Brain microvascular endothelial cell (primary cell): ENCODE measurements at regions not wholly inside any gene's neighbourhood (a gene's known extent, or its start where the extent isn't known, plus 50 kb on each side); places are given as distances from the start of the nearest gene placed in this dataset.
A peak's percentile ranks its signal among the peaks of the same experiment; 100 is the strongest.

Experiments used
- DNase-seq: peaks from one replicate; pipeline ENCODE4 v3.0.0-alpha.2; 2020
- H3K27ac ChIP-seq: fragments of 250-450 bp; sonication (Bioruptor Pico); 2 replicates; pipeline ENCODE4 v1.5.1; 2020; ENCODE audit warnings: mild to moderate bottlenecking, moderate library complexity
- H3K27me3 ChIP-seq: fragments of 250-450 bp; sonication (Bioruptor Pico); replicated peaks from 2 replicates; pipeline ENCODE4 v1.5.1; 2020; ENCODE audit warnings: mild to moderate bottlenecking
- H3K36me3 ChIP-seq: fragments of 250-450 bp; sonication (Bioruptor Pico); replicated peaks from 2 replicates; pipeline ENCODE4 v1.5.1; 2020; ENCODE audit warnings: mild to moderate bottlenecking
- H3K4me3 ChIP-seq: 2 replicates; pipeline ENCODE4 v1.5.1; 2011; ENCODE audit warnings: low read depth, mild to moderate bottlenecking, control low read depth, low read length, moderate library complexity
- CTCF ChIP-seq: IDR thresholded peaks from 2 replicates; pipeline ENCODE4 v1.5.1; 2011; ENCODE audit warnings: low read depth, mild to moderate bottlenecking, moderate library complexity, low read length, control low read depth, inconsistent platforms; ENCODE audit errors: missing control alignments
- in situ Hi-C: cut with HindIII; loops from 2 replicates; pipeline ENCODE4 v1.10.0; 2017; ENCODE audit warnings: low sequenced_read_pairs, low pct_ligation_motif_present

- Histone ChIP-seq H3K36me3 (no peaks in the 10 kb centered on the region), H3K27ac (no peak overlapping the region), H3K27me3 (no peaks in the 10 kb centered on the region), H3K4me3 (no peak overlapping the region)
- DNase-seq, result no peak
- no peak for TF ChIP-seq CTCF
- in situ Hi-C loops, result no loop called here
These were observed 156.3 kb upstream of the TMC3 start for GRCh38 chr15:81530271-81530691.

- DNase-seq, result no peak
- Histone ChIP-seq H3K27ac (no peak overlapping the region), H3K36me3 (no peaks in the 10 kb centered on the region), H3K27me3 (no peaks in the 10 kb centered on the region), H3K4me3 (no peak overlapping the region)
- TF ChIP-seq CTCF, result no peak
- in situ Hi-C loops, result no loop called here
These were observed 155.5 kb upstream of the TMC3 start for GRCh38 chr15:81529481-81529880.

- DNase-seq, result no peak
- no peak for TF ChIP-seq CTCF
- H3K36me3 ChIP-seq, result no peaks in the 10 kb centered on the region
- no peak overlapping the region for H3K4me3 ChIP-seq
- no peak overlapping the region for H3K27ac ChIP-seq
- H3K27me3 ChIP-seq, result no peaks in the 10 kb centered on the region
- in situ Hi-C loops, result no loop called here
These were observed 152.0 kb upstream of the TMC3 start for GRCh38 chr15:81526029-81526428.

GRCh38 chr15:81524496-81524895, 150.5 kb upstream of the TMC3 start:
- no peak for TF ChIP-seq CTCF
- no peaks in the 10 kb centered on the region for H3K27me3 ChIP-seq
- in situ Hi-C loops, result no loop called here

GRCh38 chr15:81523867-81524266, 149.9 kb upstream of the TMC3 start:
- in situ Hi-C loops, result no loop called here
- Histone ChIP-seq H3K36me3 (no peaks in the 10 kb centered on the region), H3K4me3 (no peak overlapping the region), H3K27me3 (no peaks in the 10 kb centered on the region), H3K27ac (no peak overlapping the region)
- TF ChIP-seq CTCF, result peak; percentile 15
- no peak for DNase-seq

More at GRCh38 chr15:81524496-81524895, 150.5 kb upstream of the TMC3 start:
- H3K27ac ChIP-seq, result no peak overlapping the region
- DNase-seq, result no peak
- no peaks in the 10 kb centered on the region for H3K36me3 ChIP-seq
- H3K4me3 ChIP-seq, result no peak overlapping the region

- no peak overlapping the region for H3K27ac ChIP-seq
- no peak for DNase-seq
- H3K27me3 ChIP-seq, result no peaks in the 10 kb centered on the region
- H3K4me3 ChIP-seq, result no peak overlapping the region
- in situ Hi-C loops, result no loop called here
- TF ChIP-seq CTCF, result no peak
- no peaks in the 10 kb centered on the region for H3K36me3 ChIP-seq
These were observed 146.5 kb upstream of the TMC3 start for GRCh38 chr15:81520480-81520879.
